CD14-positive monocyte (primary cell): ENCODE measurements at regions not wholly inside any gene's neighbourhood (a gene's known extent, or its start where the extent isn't known, plus 50 kb on each side); places are given as distances from the start of the nearest gene placed in this dataset.

Experiments used
- DNase-seq, 3 donors: peaks; one replicate each; pipeline ENCODE4 v3.0.0-alpha.2; 2011 to 2022
- H2AFZ ChIP-seq: 2 replicates; pipeline ENCODE4 v1.6.0; 2012; ENCODE audit warnings: mild to moderate bottlenecking, low read depth, low read length, inconsistent platforms; ENCODE audit not compliant: insufficient read depth, poor library complexity, severe bottlenecking
- H3K27ac ChIP-seq, 2 donors: 1 replicate in 1 of 2; 2 replicates in 1 of 2; pipeline ENCODE4 v1.5.1; 2012 to 2013; ENCODE audit warnings: low read length in 2 of 2, control low read depth in 1 of 2, inconsistent platforms in 1 of 2, low read depth in 1 of 2, mild to moderate bottlenecking in 1 of 2
- H3K27me3 ChIP-seq, 2 donors: one replicate each; pipeline versions ENCODE4 v1.6.0 to v1.6.1; 2011 to 2013; ENCODE audit warnings: low read length in 2 of 2; ENCODE audit not compliant: control insufficient read depth in 2 of 2, insufficient read depth in 2 of 2
- H3K36me3 ChIP-seq, 2 donors: replicated peaks in 1 of 2; 1 replicate in 1 of 2; 2 replicates in 1 of 2; pipeline versions ENCODE4 v1.5.1 to v1.6.1; 2012 to 2013; ENCODE audit warnings: low read length in 2 of 2, control low read depth in 1 of 2, inconsistent platforms in 1 of 2, mild to moderate bottlenecking in 1 of 2; ENCODE audit not compliant: insufficient read depth in 2 of 2, control insufficient read depth in 1 of 2
- H3K4me1 ChIP-seq, 2 donors: 1 replicate in 1 of 2; 2 replicates in 1 of 2; pipeline versions ENCODE4 v1.5.1 to v1.6.1; 2012 to 2013; ENCODE audit warnings: low read length in 2 of 2, control low read depth in 1 of 2, inconsistent platforms in 1 of 2, mild to moderate bottlenecking in 1 of 2, moderate library complexity in 1 of 2; ENCODE audit not compliant: insufficient read depth in 2 of 2, control insufficient read depth in 1 of 2
- H3K4me2 ChIP-seq: replicated peaks from 2 replicates; pipeline ENCODE3; 2012; ENCODE audit warnings: low read length, moderate library complexity, mild to moderate bottlenecking; ENCODE audit not compliant: poor library complexity, severe bottlenecking; ENCODE audit errors: extremely low read depth
- H3K4me3 ChIP-seq, 3 experiments: fragments of 200-600 bp in 1 of 3; sonication (generic) in 1 of 3; replicated peaks in 1 of 3; 1 replicate in 2 of 3; 2 replicates in 1 of 3; pipeline ENCODE4 v1.5.1; 2011 to 2013; ENCODE audit warnings: low read length in 3 of 3, mild to moderate bottlenecking in 3 of 3, control low read depth in 2 of 3, low read depth in 2 of 3, inconsistent platforms in 1 of 3, moderate library complexity in 1 of 3
- H3K79me2 ChIP-seq: 2 replicates; pipeline ENCODE4 v1.6.0; 2012; ENCODE audit warnings: mild to moderate bottlenecking, control low read depth, inconsistent platforms, low read length, moderate library complexity; ENCODE audit not compliant: insufficient read depth
- H3K9ac ChIP-seq: 2 replicates; pipeline ENCODE4 v1.6.0; 2017; ENCODE audit warnings: low read length, mild to moderate bottlenecking; ENCODE audit not compliant: insufficient read depth, poor library complexity, severe bottlenecking
- H3K9me3 ChIP-seq, 2 donors: replicated peaks in 1 of 2; 1 replicate in 1 of 2; 2 replicates in 1 of 2; pipeline versions ENCODE4 v1.5.1 to v1.6.1; 2012 to 2013; ENCODE audit warnings: low read length in 2 of 2, control low read depth in 1 of 2; ENCODE audit not compliant: control insufficient read depth in 1 of 2, insufficient read depth in 1 of 2
- H4K20me1 ChIP-seq: 2 replicates; pipeline ENCODE4 v1.6.0; 2012; ENCODE audit warnings: mild to moderate bottlenecking, low read length, control low read depth, moderate library complexity; ENCODE audit not compliant: insufficient read depth
- H3K27ac Mint-ChIP-seq, 7 donors: one replicate each; pipeline ENCODE4 v1.8.0; 2020; ENCODE audit warnings: mild to moderate bottlenecking in 7 of 7, mixed read lengths in 7 of 7, moderate library complexity in 6 of 7, inconsistent platforms in 2 of 7
- H3K27me3 Mint-ChIP-seq, 3 donors: one replicate each; pipeline ENCODE4 v1.8.0; 2021 to 2022; ENCODE audit warnings: low read depth in 3 of 3, mild to moderate bottlenecking in 3 of 3, mixed read lengths in 3 of 3, moderate library complexity in 3 of 3, inconsistent platforms in 1 of 3
- H3K36me3 Mint-ChIP-seq, 2 donors: one replicate each; pipeline ENCODE4 v1.8.0; 2020; ENCODE audit warnings: mixed read lengths in 2 of 2, inconsistent platforms in 1 of 2, mild to moderate bottlenecking in 1 of 2
- H3K4me1 Mint-ChIP-seq: one replicate; pipeline ENCODE4 v1.8.0; 2020; ENCODE audit warnings: mild to moderate bottlenecking, mixed read lengths
- H3K4me3 Mint-ChIP-seq, 2 donors: one replicate each; pipeline ENCODE4 v1.8.0; 2020; ENCODE audit warnings: mild to moderate bottlenecking in 2 of 2, mixed read lengths in 2 of 2, moderate library complexity in 1 of 2
- H3K9me3 Mint-ChIP-seq, 7 donors: one replicate each; pipeline ENCODE4 v1.8.0; 2020 to 2022; ENCODE audit warnings: mixed read lengths in 7 of 7, mild to moderate bottlenecking in 6 of 7, moderate library complexity in 6 of 7, inconsistent platforms in 2 of 7
- WGBS: methylation state at CpG from one replicate; pipeline ENCODE4 v1.1.5; 2013; ENCODE audit warnings: missing lambda C conversion rate; ENCODE audit not compliant: insufficient coverage; 5-methylcytosine and 5-hydroxymethylcytosine counted together
- intact Hi-C, 2 donors: fragments of 100-400 bp; cut with micrococcal nuclease; formaldehyde crosslinking; loops; one replicate each; pipeline versions ENCODE4 v1.15.0 to v1.15.1; 2023
- TF ChIP-seq, protein P1 (sequence below): fragments of 200-600 bp; IDR thresholded peaks from one replicate; pipeline ENCODE4 v1.8.0; 2022; ENCODE audit warnings: antibody characterized with exemption, mild to moderate bottlenecking

- H3K4me2 ChIP-seq: no peak overlapping the region
- no peak overlapping the region for H3K4me3 Mint-ChIP-seq
These were observed 117.3 kb upstream of the EFEMP1 start for GRCh38 chr2:56040834-56041233.

DNA sequence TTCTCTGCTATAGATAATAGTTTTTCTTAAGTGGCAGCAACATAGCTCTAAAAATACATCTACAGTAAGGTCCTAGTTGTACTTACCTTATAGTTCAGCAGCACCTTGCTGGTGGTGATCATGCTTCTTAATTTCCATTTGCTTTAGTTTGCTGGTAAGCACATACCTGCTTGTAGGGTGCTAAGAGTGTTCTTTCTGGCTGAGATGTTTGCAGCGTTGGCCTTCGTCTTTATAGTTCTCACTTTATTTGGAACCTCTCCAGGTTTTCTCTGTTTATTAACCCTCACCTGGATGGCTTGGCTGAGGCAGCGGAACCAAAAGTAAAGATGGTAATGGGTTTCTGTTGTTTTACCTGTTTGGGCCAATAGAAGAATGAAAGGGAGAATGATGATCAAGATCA, 123.6 kb upstream of the EFEMP1 start:
- Histone ChIP-seq H3K4me1 (no peaks in the 10 kb centered on the region), H3K9me3 (no peaks in the 10 kb centered on the region), H3K36me3 (no peaks in the 10 kb centered on the region), H3K9ac (no peak overlapping the region), H3K4me3 (no peak overlapping the region), H3K27ac (no peak overlapping the region), H3K4me2 (no peak overlapping the region), H2AFZ (no peak overlapping the region), H4K20me1 (no peaks in the 10 kb centered on the region), H3K27me3 (no peaks in the 10 kb centered on the region), H3K79me2 (no peaks in the 10 kb centered on the region)
- H3K4me1 Mint-ChIP-seq: no peaks in the 10 kb centered on the region
- no peak overlapping the region for H3K4me3 Mint-ChIP-seq
- peaks cover 0 to 6% (median 0%) of the 10 kb centered on the region in 7 donors for H3K9me3 Mint-ChIP-seq
- no peaks in the 10 kb centered on the region for H3K36me3 Mint-ChIP-seq
- intact Hi-C loops: no loop called here
- WGBS: no CpG with 5 or more reads among the region's 3 CpGs
- DNase-seq: no peak
- no peak overlapping the region for H3K27ac Mint-ChIP-seq
- TF ChIP-seq, protein P1, sequence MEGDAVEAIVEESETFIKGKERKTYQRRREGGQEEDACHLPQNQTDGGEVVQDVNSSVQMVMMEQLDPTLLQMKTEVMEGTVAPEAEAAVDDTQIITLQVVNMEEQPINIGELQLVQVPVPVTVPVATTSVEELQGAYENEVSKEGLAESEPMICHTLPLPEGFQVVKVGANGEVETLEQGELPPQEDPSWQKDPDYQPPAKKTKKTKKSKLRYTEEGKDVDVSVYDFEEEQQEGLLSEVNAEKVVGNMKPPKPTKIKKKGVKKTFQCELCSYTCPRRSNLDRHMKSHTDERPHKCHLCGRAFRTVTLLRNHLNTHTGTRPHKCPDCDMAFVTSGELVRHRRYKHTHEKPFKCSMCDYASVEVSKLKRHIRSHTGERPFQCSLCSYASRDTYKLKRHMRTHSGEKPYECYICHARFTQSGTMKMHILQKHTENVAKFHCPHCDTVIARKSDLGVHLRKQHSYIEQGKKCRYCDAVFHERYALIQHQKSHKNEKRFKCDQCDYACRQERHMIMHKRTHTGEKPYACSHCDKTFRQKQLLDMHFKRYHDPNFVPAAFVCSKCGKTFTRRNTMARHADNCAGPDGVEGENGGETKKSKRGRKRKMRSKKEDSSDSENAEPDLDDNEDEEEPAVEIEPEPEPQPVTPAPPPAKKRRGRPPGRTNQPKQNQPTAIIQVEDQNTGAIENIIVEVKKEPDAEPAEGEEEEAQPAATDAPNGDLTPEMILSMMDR: no peak
- H3K27me3 Mint-ChIP-seq: peaks cover 0 to 2% (median 0%) of the 10 kb centered on the region in 3 donors

More at GRCh38 chr2:56040834-56041233, 117.3 kb upstream of the EFEMP1 start:
- no peaks in the 10 kb centered on the region for H3K79me2 ChIP-seq
- no peaks in the 10 kb centered on the region for H3K4me1 Mint-ChIP-seq
- H4K20me1 ChIP-seq: no peaks in the 10 kb centered on the region
- H3K4me1 ChIP-seq: no peaks in the 10 kb centered on the region
- H3K36me3 Mint-ChIP-seq: no peaks in the 10 kb centered on the region
- H3K27me3 ChIP-seq: no peaks in the 10 kb centered on the region
- H3K9me3 ChIP-seq: no peaks in the 10 kb centered on the region
- H3K4me3 ChIP-seq: no peak overlapping the region
- TF ChIP-seq, protein P1: no peak
- H2AFZ ChIP-seq: no peak overlapping the region
- H3K36me3 ChIP-seq: no peaks in the 10 kb centered on the region
- DNase-seq: no peak
- intact Hi-C loops: no loop called here
- no peak overlapping the region for H3K9ac ChIP-seq
- no peak overlapping the region for H3K27ac Mint-ChIP-seq
- H3K27me3 Mint-ChIP-seq: peaks cover 0 to 2% (median 2%) of the 10 kb centered on the region in 3 donors
- no peak overlapping the region for H3K27ac ChIP-seq
- H3K9me3 Mint-ChIP-seq: peaks cover 0 to 5% (median 0%) of the 10 kb centered on the region in 7 donors
